ENCODE measurements at regions not wholly inside any gene's neighbourhood (a gene's known extent, or its start where the extent isn't known, plus 50 kb on each side); places are given as distances from the start of the nearest gene placed in this dataset.

- intact Hi-C loops (cut with DNase I; ENCODE audit: low total_unique reads), result no loop called here
- H3K27me3 ChIP-seq (replicated peaks in 1 of 7), result peaks cover 0 to 11% (median 0%) of the 10 kb centered on the region in 7 donors
- 88 to 97% (median 94%) methylated on average over 6 of the region's 6 CpGs for WGBS, 5 donors
Observed at GRCh38 chr16:17861981-17862479, 391.3 kb upstream of the XYLT1 start.

GRCh38 chr16:17858061-17858460 lies 387.3 kb upstream of the XYLT1 start:
- no peak for DNase-seq
- Histone ChIP-seq H3K36me3 (no peaks in the 10 kb centered on the region), H3K27me3 (replicated peaks in 1 of 7) (peaks cover 0 to 13% (median 0%) of the 10 kb centered on the region in 7 donors), H3K9me3 (peaks cover 0 to 15% (median 0%) of the 10 kb centered on the region in 8 donors), H3K27ac (no peak overlapping the region), H3K4me3 (no peak overlapping the region), H3K4me1 (no peaks in the 10 kb centered on the region)
- TF ChIP-seq POLR2AphosphoS5 (IDR thresholded peaks at IDR 0.05), result no peak
- no peak for TF ChIP-seq POLR2A (IDR thresholded peaks at IDR 0.05)
- TF ChIP-seq CTCF (IDR thresholded peaks at IDR 0.05 in 8 of 11, conservative IDR thresholded peaks at IDR 0.05 in 3 of 11), result no peak
- WGBS, 5 donors, result 49 to 60% (median 57%) methylated on average over 10 of the region's 10 CpGs
- intact Hi-C loops (cut with DNase I; ENCODE audit: low total_unique reads), result no loop called here

More at GRCh38 chr16:17861981-17862479, 391.3 kb upstream of the XYLT1 start:
- DNase-seq, result no peak
- Histone ChIP-seq H3K4me3 (no peak overlapping the region), H3K36me3 (no peaks in the 10 kb centered on the region), H3K27ac (no peak overlapping the region), H3K9me3 (no peaks in the 10 kb centered on the region), H3K4me1 (no peaks in the 10 kb centered on the region)
- TF ChIP-seq POLR2AphosphoS5 (IDR thresholded peaks at IDR 0.05) (no peak), POLR2A (IDR thresholded peaks at IDR 0.05) (no peak), CTCF (IDR thresholded peaks at IDR 0.05 in 8 of 11, conservative IDR thresholded peaks at IDR 0.05 in 3 of 11) (no peak)

- TF ChIP-seq CTCF (IDR thresholded peaks at IDR 0.05 in 8 of 11, conservative IDR thresholded peaks at IDR 0.05 in 3 of 11) (no peak), POLR2A (IDR thresholded peaks at IDR 0.05) (no peak)
- intact Hi-C loops (cut with DNase I; ENCODE audit: low total_unique reads), result no loop called here
- no peaks in the 10 kb centered on the region for H3K4me1 ChIP-seq
- no peaks in the 10 kb centered on the region for H3K36me3 ChIP-seq
- H3K9me3 ChIP-seq, result peaks cover 0 to 15% (median 0%) of the 10 kb centered on the region in 8 donors
- peaks cover 0 to 9% (median 0%) of the 10 kb centered on the region in 7 donors for H3K27me3 ChIP-seq (replicated peaks in 1 of 7)
- H3K4me3 ChIP-seq, result no peak overlapping the region
- WGBS, 5 donors, result 83 to 89% (median 87%) methylated on average over 5 of the region's 5 CpGs
- no peak overlapping the region for H3K27ac ChIP-seq
- DNase-seq, result no peak
Observed at GRCh38 chr16:17853958-17854357, 383.2 kb upstream of the XYLT1 start.

- Histone ChIP-seq H3K27ac (no peak overlapping the region), H3K4me1 (no peaks in the 10 kb centered on the region), H3K4me3 (no peak overlapping the region), H3K9me3 (peaks cover 0 to 15% (median 0%) of the 10 kb centered on the region in 8 donors), H3K36me3 (no peaks in the 10 kb centered on the region), H3K27me3 (replicated peaks in 1 of 7) (peaks cover 0 to 5% (median 0%) of the 10 kb centered on the region in 7 donors)
- TF ChIP-seq CTCF (IDR thresholded peaks at IDR 0.05 in 8 of 11, conservative IDR thresholded peaks at IDR 0.05 in 3 of 11) (no peak), POLR2AphosphoS5 (IDR thresholded peaks at IDR 0.05) (no peak), POLR2A (IDR thresholded peaks at IDR 0.05) (no peak)
- intact Hi-C loops (cut with DNase I; ENCODE audit: low total_unique reads), result no loop called here
- no peak for DNase-seq
- WGBS, 5 donors, result 64 to 71% (median 67%) methylated on average over 6 of the region's 6 CpGs
Observed at GRCh38 chr16:17852977-17853702, 382.4 kb upstream of the XYLT1 start.
